Karpas-422 (cell line): ENCODE measurements at regions not wholly inside any gene's neighbourhood (a gene's known extent, or its start where the extent isn't known, plus 50 kb on each side); places are given as distances from the start of the nearest gene placed in this dataset.
A peak's percentile ranks its signal among the peaks of the same experiment; 100 is the strongest.

ENCODE experiments used
- DNase-seq: peaks from one replicate; pipeline ENCODE4 v3.0.0-alpha.2; 2015
- H2AFZ ChIP-seq: fragments of 200-600 bp; sonication (generic); 2 replicates; pipeline ENCODE4 v1.6.1; 2014; ENCODE audit warnings: antibody characterized with exemption, low read length, mixed read lengths
- H3K27ac ChIP-seq: fragments of 200-600 bp; sonication (generic); 2 replicates; pipeline ENCODE4 v1.5.1; 2014; ENCODE audit warnings: mild to moderate bottlenecking, low read length, moderate library complexity
- H3K27me3 ChIP-seq: fragments of 200-600 bp; sonication (generic); 2 replicates; pipeline ENCODE4 v1.6.1; 2014; ENCODE audit warnings: low read length, mixed read lengths
- H3K36me3 ChIP-seq: fragments of 200-600 bp; sonication (generic); 2 replicates; pipeline ENCODE4 v1.6.1; 2014; ENCODE audit warnings: low read length, mixed read lengths; ENCODE audit not compliant: insufficient read depth
- H3K4me1 ChIP-seq: fragments of 200-600 bp; sonication (generic); 2 replicates; pipeline ENCODE4 v1.6.1; 2014; ENCODE audit warnings: mild to moderate bottlenecking, low read length, mixed read lengths
- H3K4me2 ChIP-seq: fragments of 200-600 bp; sonication (generic); 2 replicates; pipeline ENCODE4 v1.6.1; 2014; ENCODE audit warnings: low read length, low read depth, mild to moderate bottlenecking; ENCODE audit not compliant: poor library complexity, severe bottlenecking
- H3K4me3 ChIP-seq: fragments of 200-600 bp; sonication (generic); 2 replicates; pipeline ENCODE4 v1.5.1; 2014; ENCODE audit warnings: mild to moderate bottlenecking, antibody characterized with exemption, low read length, mixed read lengths
- H3K79me2 ChIP-seq: fragments of 200-600 bp; sonication (generic); 2 replicates; pipeline ENCODE4 v1.6.1; 2014; ENCODE audit warnings: mild to moderate bottlenecking, low read length, mixed read lengths
- H3K9ac ChIP-seq: fragments of 200-600 bp; sonication (generic); 2 replicates; pipeline ENCODE4 v1.6.0; 2014; ENCODE audit warnings: low read length
- H3K9me2 ChIP-seq: fragments of 200-600 bp; sonication (generic), shearing (Covaris generic); replicated peaks from 2 replicates; pipeline ENCODE4 v1.6.0; 2014; ENCODE audit warnings: mild to moderate bottlenecking, low read length, moderate library complexity; ENCODE audit not compliant: insufficient read depth
- H3K9me3 ChIP-seq: fragments of 300-700, 200-600 bp; sonication (generic); 2 replicates; pipeline ENCODE4 v1.6.1; 2014; ENCODE audit warnings: low read length, mixed read lengths
- H4K20me1 ChIP-seq: fragments of 200-600 bp; sonication (generic); 2 replicates; pipeline ENCODE4 v1.6.1; 2014; ENCODE audit warnings: mild to moderate bottlenecking, antibody characterized with exemption, low read length, low read depth; ENCODE audit not compliant: insufficient read depth

- no peak overlapping the region for H3K4me2 ChIP-seq
- DNase-seq, result no peak
- H3K27me3 ChIP-seq, result no peaks in the 10 kb centered on the region; the same call in 1 of the 2 replicates
- no peaks in the 10 kb centered on the region for H3K9me3 ChIP-seq
- no peak overlapping the region for H3K9ac ChIP-seq
- H3K4me3 ChIP-seq, result no peak overlapping the region
- H3K4me1 ChIP-seq, result no peaks in the 10 kb centered on the region
- no peaks in the 10 kb centered on the region for H4K20me1 ChIP-seq
- H3K27ac ChIP-seq, result no peak overlapping the region
- H3K79me2 ChIP-seq, result no peaks in the 10 kb centered on the region
- no peak overlapping the region for H2AFZ ChIP-seq
- H3K36me3 ChIP-seq, result no peaks in the 10 kb centered on the region
- H3K9me2 ChIP-seq, result no peaks in the 10 kb centered on the region
Measured at GRCh38 chr1:55886856-55887712, 671.9 kb upstream of the USP24 start.

GRCh38 chr1:55885619-55886018, 670.5 kb upstream of the USP24 start:
- Histone ChIP-seq H3K9me3 (no peaks in the 10 kb centered on the region), H3K4me1 (no peaks in the 10 kb centered on the region), H3K27ac (no peak overlapping the region), H2AFZ (no peak overlapping the region), H3K4me2 (no peak overlapping the region), H3K9me2 (no peaks in the 10 kb centered on the region), H3K79me2 (no peaks in the 10 kb centered on the region), H4K20me1 (no peaks in the 10 kb centered on the region), H3K36me3 (no peaks in the 10 kb centered on the region), H3K9ac (no peak overlapping the region), H3K4me3 (no peak overlapping the region), H3K27me3 (no peaks in the 10 kb centered on the region; the same call in 1 of the 2 replicates)
- no peak for DNase-seq

GRCh38 chr1:55882931-55883330, 667.8 kb upstream of the USP24 start:
- H3K4me1 ChIP-seq, result no peaks in the 10 kb centered on the region
- H3K27me3 ChIP-seq, result no peaks in the 10 kb centered on the region; the same call in 1 of the 2 replicates
- no peaks in the 10 kb centered on the region for H3K9me3 ChIP-seq
- H3K9me2 ChIP-seq, result no peaks in the 10 kb centered on the region
- no peak overlapping the region for H2AFZ ChIP-seq
- no peak overlapping the region for H3K27ac ChIP-seq
- no peak overlapping the region for H3K9ac ChIP-seq
- H3K36me3 ChIP-seq, result no peaks in the 10 kb centered on the region
- no peak for DNase-seq
- no peaks in the 10 kb centered on the region for H3K79me2 ChIP-seq
- no peaks in the 10 kb centered on the region for H4K20me1 ChIP-seq
- no peak overlapping the region for H3K4me3 ChIP-seq
- no peak overlapping the region for H3K4me2 ChIP-seq

GRCh38 chr1:55879346-55879745, 664.2 kb upstream of the USP24 start:
- Histone ChIP-seq H3K9me2 (no peaks in the 10 kb centered on the region), H3K4me1 (no peaks in the 10 kb centered on the region), H3K9ac (no peak overlapping the region), H3K27me3 (no peaks in the 10 kb centered on the region), H4K20me1 (no peaks in the 10 kb centered on the region), H2AFZ (no peak overlapping the region), H3K9me3 (no peaks in the 10 kb centered on the region), H3K36me3 (no peaks in the 10 kb centered on the region), H3K4me2 (no peak overlapping the region), H3K4me3 (no peak overlapping the region), H3K27ac (no peak overlapping the region), H3K79me2 (no peaks in the 10 kb centered on the region)
- DNase-seq, result no peak

- Histone ChIP-seq H3K79me2 (no peaks in the 10 kb centered on the region), H4K20me1 (no peaks in the 10 kb centered on the region), H3K9me2 (no peaks in the 10 kb centered on the region), H3K4me1 (no peaks in the 10 kb centered on the region), H3K4me3 (no peak overlapping the region), H3K27me3 (no peaks in the 10 kb centered on the region), H3K4me2 (no peak overlapping the region), H3K36me3 (no peaks in the 10 kb centered on the region), H3K9ac (no peak overlapping the region), H3K9me3 (no peaks in the 10 kb centered on the region), H3K27ac (no peak overlapping the region), H2AFZ (no peak overlapping the region)
- DNase-seq, result no peak
Measured at GRCh38 chr1:55877437-55878232, 662.5 kb upstream of the USP24 start.

GRCh38 chr1:55876276-55877060, 661.3 kb upstream of the USP24 start:
- H3K36me3 ChIP-seq, result no peaks in the 10 kb centered on the region
- H3K4me1 ChIP-seq, result no peaks in the 10 kb centered on the region
- H3K27me3 ChIP-seq, result no peaks in the 10 kb centered on the region
- no peak overlapping the region for H3K4me2 ChIP-seq
- no peak overlapping the region for H3K4me3 ChIP-seq
- H3K79me2 ChIP-seq, result no peaks in the 10 kb centered on the region
- H3K9me2 ChIP-seq, result no peaks in the 10 kb centered on the region
- no peak overlapping the region for H3K9ac ChIP-seq
- H3K27ac ChIP-seq, result no peak overlapping the region
- no peaks in the 10 kb centered on the region for H4K20me1 ChIP-seq
- H3K9me3 ChIP-seq, result no peaks in the 10 kb centered on the region
- no peak overlapping the region for H2AFZ ChIP-seq
- DNase-seq, result no peak

GRCh38 chr1:55870106-55870505, 654.9 kb upstream of the USP24 start:
- no peak overlapping the region for H3K9ac ChIP-seq
- no peaks in the 10 kb centered on the region for H3K36me3 ChIP-seq
- H3K4me1 ChIP-seq, result no peaks in the 10 kb centered on the region
- no peaks in the 10 kb centered on the region for H3K79me2 ChIP-seq
- H3K9me3 ChIP-seq, result no peaks in the 10 kb centered on the region
- no peak overlapping the region for H3K27ac ChIP-seq
- DNase-seq, result peak; percentile 37
- no peaks in the 10 kb centered on the region for H4K20me1 ChIP-seq
- H3K27me3 ChIP-seq, result no peaks in the 10 kb centered on the region
- no peak overlapping the region for H2AFZ ChIP-seq
- H3K9me2 ChIP-seq, result no peaks in the 10 kb centered on the region
- no peak overlapping the region for H3K4me3 ChIP-seq
- no peak overlapping the region for H3K4me2 ChIP-seq

GRCh38 chr1:55869065-55869464, 653.9 kb upstream of the USP24 start:
- Histone ChIP-seq H3K27me3 (no peaks in the 10 kb centered on the region), H4K20me1 (no peaks in the 10 kb centered on the region)

More at GRCh38 chr1:55869065-55869464, 653.9 kb upstream of the USP24 start:
- no peaks in the 10 kb centered on the region for H3K9me3 ChIP-seq
- no peak overlapping the region for H3K4me2 ChIP-seq
- H3K79me2 ChIP-seq, result no peaks in the 10 kb centered on the region
- H3K9ac ChIP-seq, result no peak overlapping the region
- H3K4me3 ChIP-seq, result no peak overlapping the region
- H3K27ac ChIP-seq, result no peak overlapping the region
- DNase-seq, result no peak
- no peak overlapping the region for H2AFZ ChIP-seq
- no peaks in the 10 kb centered on the region for H3K4me1 ChIP-seq
- H3K9me2 ChIP-seq, result no peaks in the 10 kb centered on the region
- no peaks in the 10 kb centered on the region for H3K36me3 ChIP-seq
